22Rv1 (cell line): ENCODE measurements at regions not wholly inside any gene's neighbourhood (a gene's known extent, or its start where the extent isn't known, plus 50 kb on each side); places are given as distances from the start of the nearest gene placed in this dataset.
A peak's percentile ranks its signal among the peaks of the same experiment; 100 is the strongest.

Experiments used
- H3K27ac ChIP-seq: fragments of 450-650 bp; 2 replicates; pipeline ENCODE4 v1.5.1; 2017
- CTCF ChIP-seq: fragments of 450-650 bp; IDR thresholded peaks from 2 replicates; pipeline ENCODE4 v1.5.1; 2017; ENCODE audit warnings: mild to moderate bottlenecking
- ZFX ChIP-seq: fragments of 450-650 bp; IDR thresholded peaks from 2 replicates; pipeline ENCODE4 v1.6.1; 2017; ENCODE audit warnings: antibody characterized with exemption, borderline replicate concordance

GRCh38 chrX:40485102-40485826, 95.5 kb upstream of the ATP6AP2 start:
- no peak overlapping the region for H3K27ac ChIP-seq
- TF ChIP-seq CTCF (no peak), ZFX (no peak)

- TF ChIP-seq ZFX (no peak), CTCF (no peak)
- no peak overlapping the region for H3K27ac ChIP-seq
Observed at GRCh38 chrX:40484408-40485091, 96.2 kb upstream of the ATP6AP2 start.

- TF ChIP-seq CTCF (no peak), ZFX (no peak)
- H3K27ac ChIP-seq = no peak overlapping the region
Observed at GRCh38 chrX:40483502-40483901, 97.3 kb upstream of the ATP6AP2 start.

GRCh38 chrX:40479777-40480318, 100.9 kb upstream of the ATP6AP2 start:
- TF ChIP-seq CTCF (no peak), ZFX (no peak)
- H3K27ac ChIP-seq = no peak overlapping the region

GRCh38 chrX:40478474-40479065, 102.2 kb upstream of the ATP6AP2 start:
- TF ChIP-seq ZFX = no peak
- no peak overlapping the region for H3K27ac ChIP-seq

GRCh38 chrX:40476958-40477357, 103.8 kb upstream of the ATP6AP2 start:
- TF ChIP-seq ZFX = no peak
- no peak for TF ChIP-seq CTCF
- H3K27ac ChIP-seq = no peak overlapping the region

- peak overlapping the region; percentile 56 for H3K27ac ChIP-seq
- TF ChIP-seq ZFX (no peak), CTCF (no peak)
Observed at GRCh38 chrX:40474645-40475044, 106.1 kb upstream of the ATP6AP2 start.
